LoVo (cell line): ENCODE measurements at regions not wholly inside any gene's neighbourhood (a gene's known extent, or its start where the extent isn't known, plus 50 kb on each side); places are given as distances from the start of the nearest gene placed in this dataset.
"Not testable (repeated sequence)": the region's sequence is repeated elsewhere in the genome, so short reads cannot be mapped to it uniquely, and the experiment has no call there.

Experiments used
- DNase-seq: peaks from one replicate; pipeline ENCODE4 v3.0.0-alpha.2; 2016; ENCODE audit warnings: low spot score

DNA sequence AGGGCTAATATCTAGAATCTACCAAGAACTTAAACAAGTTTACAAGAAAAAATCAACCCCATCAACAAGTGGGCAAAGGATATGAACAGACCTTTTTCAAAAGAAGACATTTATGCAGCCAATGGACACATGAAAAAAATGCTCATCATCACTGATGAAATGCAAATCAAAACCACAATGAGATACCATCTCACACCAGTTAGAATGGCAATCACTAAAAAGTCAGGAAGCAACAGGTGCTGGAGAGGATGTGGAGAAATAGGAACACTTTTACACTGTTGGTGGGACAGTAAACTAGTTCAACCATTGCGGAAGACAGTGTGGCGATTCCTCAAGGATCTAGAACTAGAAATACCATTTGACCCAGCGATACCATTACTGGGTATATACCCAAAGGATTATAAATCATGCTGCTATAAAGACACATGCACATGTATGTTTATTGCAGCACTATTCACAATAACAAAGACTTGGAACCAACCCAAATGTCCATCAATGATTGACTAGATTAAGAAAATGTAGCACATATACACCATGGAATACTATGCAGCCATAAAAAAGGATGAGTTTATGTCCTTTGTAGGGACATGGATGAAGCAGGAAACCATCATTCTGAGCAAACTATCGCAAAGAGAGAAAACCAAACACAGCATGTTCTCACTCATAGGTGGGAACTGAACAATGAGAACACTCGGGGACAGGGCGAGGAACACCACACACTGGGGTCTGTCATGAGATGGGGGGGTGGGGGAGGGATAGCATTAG, 1267.9 kb upstream of the ZEB2 start:
- not testable (repeated sequence) for DNase-seq

DNA sequence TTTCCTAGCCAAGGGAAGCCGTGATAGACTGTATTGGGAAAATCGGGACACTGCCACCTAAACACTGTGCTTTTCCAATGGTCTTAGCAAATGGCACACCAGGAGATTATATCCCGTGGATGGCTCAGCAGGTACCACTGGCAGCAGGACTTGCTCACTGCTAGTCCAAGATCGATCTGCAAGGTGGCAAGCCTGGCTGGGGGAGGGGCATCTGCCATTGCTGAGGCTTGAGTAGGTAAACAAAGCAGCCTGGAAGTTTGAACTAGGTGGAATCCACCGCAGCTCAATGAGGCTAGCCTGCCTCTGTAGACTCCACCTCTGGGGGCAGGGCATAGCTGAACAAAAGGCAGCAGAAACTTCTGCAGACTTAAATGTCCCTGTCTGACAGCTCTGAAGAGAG, 1262.7 kb upstream of the ZEB2 start:
- DNase-seq, result not testable (repeated sequence)

DNA sequence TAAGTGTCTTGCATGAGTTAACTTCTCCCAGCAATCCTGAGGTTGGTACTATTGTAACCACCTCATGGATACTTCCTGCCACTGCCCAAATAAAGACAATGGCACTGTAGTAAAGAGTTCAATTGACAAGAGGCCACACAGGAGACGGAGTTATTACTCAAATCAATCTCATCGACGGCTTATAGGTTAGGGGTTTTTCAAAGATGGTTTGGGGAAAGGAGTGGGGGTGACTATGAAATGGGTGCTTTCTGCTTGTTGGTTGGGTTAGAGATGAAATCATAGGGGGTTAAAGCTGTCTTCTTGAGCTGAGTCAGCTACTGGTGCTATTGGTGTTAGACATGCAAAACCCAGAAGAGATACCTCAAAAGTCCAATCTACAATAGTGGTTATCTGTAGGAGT, 1258.0 kb upstream of the ZEB2 start:
- no peak for DNase-seq

DNA sequence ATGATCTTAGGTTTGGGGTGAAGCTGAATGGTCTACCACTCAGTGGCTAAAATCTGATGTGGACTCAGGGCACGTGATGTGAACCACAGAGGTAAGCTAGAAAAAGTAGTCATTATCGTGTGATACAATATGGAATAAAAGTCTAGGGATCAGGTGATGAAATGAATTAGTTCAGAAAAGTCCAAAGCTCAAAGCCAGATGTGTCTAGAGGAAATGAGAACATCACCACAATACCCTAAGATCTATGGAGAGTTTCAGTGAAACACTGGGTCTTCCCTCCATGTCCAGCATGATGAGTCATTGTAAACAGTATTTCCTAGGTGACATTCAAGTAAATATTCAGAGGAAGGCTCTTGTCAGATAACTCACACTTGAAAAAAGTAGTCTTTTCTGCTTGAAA, 1257.4 kb upstream of the ZEB2 start:
- DNase-seq, result no peak

- DNase-seq, result no peak
These were observed 1255.7 kb upstream of the ZEB2 start for GRCh38 chr2:145775591-145775990.

DNA sequence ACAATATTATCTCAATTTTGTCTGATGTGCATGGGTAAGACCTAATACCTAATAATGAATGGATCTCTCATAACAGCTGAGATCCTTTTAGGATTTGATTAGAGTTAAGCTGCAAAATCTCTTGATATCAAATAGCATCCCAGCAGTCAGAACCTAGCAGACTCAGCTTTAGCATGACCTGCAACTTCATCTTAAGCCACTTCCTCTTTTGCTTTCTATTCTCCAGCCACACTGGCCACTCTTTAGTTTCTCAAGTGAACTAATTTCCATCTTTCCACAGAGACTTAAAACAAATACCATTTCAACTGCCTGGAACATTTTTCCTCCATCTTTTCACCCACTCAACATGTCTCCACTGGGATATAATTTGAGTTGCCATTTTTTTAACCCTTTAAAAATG, 1251.6 kb upstream of the ZEB2 start:
- DNase-seq, result no peak

DNA sequence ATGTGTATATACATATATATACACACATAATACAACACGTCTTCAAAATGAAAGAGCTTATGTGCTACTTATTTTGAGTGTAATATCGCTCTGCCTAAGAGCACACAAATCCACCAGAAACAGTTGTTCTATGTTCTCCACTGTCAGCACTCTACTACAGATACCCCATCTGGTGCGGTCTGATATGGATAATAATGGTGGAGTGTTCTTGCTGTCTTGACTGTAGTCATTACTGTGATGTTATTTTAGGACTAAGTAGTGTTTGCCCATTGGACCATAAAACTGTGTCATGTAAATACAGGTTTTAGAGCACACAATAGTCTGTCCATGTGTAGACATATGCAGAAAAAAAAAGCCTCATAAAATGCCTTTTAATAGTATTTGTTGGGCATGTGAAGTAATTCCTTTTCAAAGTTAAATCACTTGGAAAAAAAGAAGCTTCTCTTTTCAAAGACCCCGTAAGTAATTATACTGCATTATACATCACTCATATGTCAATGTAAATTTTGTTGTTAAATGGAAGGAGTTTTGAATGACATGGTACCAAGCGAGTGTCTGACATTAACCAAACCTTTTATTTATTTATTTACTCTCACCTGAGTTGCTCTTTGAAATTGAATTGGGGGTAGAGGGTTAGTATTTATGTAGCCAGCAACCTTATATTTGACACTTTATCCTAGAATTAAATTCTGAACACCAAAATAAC, 1249.2 kb upstream of the ZEB2 start:
- DNase-seq, result no peak

GRCh38 chr2:145765874-145766273, 1246.0 kb upstream of the ZEB2 start:
- no peak for DNase-seq

GRCh38 chr2:145764631-145765030, 1244.7 kb upstream of the ZEB2 start:
- DNase-seq, result no peak

DNA sequence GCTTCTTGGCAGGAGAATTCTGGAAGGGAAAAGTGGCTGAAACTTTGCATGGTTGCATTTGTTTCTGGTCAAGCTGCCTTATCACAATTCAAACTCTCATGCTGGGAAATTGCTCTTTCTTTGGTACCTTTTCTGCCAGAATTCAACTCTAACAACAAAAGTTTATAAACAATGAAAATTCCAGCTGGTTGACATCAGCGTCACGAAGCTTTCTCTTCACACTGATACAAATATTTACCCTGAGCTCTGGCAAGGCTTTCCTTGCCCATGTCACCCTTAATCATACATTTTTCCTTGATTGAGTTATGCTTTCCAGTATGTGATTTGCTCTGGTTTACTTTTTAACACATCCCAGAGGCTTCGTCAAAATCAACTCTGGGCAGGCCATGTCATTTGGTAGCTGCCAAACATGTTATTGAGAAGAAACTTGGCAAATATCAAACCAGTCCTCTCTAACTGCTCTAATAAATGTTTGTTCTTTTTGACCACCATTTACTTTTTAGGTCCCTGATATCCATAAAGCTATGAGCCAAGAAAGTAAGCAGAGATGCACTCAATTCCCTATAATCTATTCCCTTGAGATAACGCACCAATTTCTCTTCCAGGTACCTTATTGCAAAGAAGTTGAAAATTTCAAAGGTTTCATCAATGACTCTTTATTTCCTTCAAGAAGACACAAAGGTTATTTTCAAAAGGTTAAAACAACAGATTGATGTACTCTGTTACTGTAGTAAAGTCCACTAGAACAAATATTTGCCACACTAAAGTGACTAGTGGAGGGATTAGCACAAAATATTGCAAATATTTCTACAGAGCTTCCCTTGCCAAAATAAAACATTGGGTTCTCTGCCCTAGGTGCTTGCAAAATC, 1241.1 kb upstream of the ZEB2 start:
- no peak for DNase-seq

DNA sequence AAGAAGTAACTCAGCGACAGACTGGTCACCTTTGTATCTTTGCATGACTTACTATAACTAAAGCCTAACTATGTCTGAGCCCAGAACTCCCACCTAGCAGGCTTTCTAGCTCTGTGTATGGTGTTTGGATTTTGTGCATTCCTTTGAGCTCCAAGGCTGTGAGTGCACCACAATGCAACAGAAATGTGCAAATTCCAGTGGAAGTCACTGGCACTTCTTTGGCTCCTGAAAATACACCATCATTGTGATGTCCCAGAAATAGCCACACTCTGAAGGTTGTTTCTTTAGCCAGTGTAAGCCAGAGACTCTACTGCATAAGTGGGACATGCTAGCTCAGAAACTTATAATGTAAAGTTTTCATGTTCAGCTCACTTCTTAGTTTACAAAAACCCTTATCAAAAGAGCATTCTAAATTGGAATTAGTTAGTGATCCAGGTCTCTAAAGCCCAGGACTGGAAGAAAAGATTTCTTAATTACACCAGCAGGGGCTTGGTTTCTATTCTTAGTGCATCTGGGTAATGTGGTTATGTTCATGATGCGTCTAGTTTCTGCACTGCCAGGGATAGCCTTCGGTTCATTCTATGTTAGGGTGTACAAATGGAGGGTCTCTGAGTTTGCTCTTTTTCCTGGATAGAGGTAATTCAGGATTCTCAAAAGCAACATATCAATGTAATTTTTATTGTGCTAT, 1239.5 kb upstream of the ZEB2 start:
- DNase-seq, result no peak

DNA sequence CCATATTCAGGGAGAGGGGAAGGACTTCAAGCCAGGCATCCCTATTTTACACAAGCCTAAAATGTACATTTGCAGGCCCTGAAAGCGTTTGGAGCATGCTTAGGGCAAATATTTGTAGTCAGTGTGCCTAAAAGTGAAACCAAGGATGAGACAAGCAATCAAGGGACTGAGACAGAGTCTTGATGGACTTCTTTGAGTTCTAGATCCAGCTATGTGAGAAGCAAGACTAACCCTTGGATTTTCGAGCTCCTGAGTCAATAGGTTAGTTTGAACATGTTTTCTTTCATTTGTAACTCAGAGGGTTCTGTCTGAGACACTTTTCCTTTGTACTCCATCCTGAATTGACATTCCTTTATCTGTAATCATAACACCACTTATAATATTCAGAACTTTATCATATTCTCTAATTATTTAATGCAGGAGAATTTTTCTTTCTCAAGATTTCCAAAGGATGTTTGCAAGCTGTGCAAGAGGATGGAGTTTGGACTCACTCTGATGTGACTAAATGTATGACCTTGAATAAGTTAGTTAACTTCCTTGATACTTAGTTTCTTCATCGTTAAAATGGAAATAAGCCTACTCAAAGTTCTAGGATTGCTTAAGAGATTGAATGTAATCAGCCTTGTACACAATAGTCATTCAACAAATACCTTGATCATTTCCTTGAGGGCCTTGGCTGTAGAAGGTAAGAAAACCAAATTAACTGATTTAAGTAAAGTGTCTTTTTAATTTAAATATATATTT, 1237.8 kb upstream of the ZEB2 start:
- no peak for DNase-seq

- no peak for DNase-seq
These were observed 1235.3 kb upstream of the ZEB2 start for GRCh38 chr2:145755019-145755837.

- DNase-seq, result no peak
These were observed 1234.0 kb upstream of the ZEB2 start for GRCh38 chr2:145753966-145754365.

GRCh38 chr2:145753041-145753608, 1233.2 kb upstream of the ZEB2 start:
- no peak for DNase-seq

DNA sequence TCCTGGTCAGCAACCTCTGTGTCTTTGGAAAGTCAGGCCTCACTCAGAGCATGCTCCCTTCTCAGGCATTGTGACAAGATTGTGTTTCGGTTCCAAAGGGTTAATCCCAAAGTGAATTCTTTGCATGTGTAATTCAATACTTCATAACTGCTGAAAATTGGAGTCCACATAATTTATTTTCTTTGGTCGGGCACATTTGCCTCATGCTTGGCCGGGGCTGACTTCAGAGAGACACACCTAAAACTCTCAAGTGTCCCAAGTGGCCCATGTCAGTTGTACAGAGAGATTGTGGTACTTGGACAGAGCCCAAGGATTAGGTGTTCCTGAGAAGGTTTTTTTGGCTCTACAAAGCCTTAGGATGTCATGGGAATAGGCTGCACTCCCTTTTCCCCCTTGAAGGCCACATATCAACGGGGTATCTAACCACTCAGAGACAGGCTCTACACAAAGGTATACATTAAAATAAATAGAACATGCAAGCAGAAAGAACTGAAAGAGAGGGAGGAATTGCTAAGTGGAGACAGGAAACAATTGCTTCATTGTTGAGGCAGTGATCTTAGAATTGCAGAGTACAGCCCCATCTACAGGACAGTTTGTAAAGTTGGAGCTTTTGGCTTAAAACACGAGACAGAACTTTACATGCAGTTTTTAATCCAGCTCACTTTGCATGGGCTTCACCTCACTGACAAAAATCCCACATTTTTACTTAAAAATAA, 1232.3 kb upstream of the ZEB2 start:
- DNase-seq, result peak; percentile 25

- no peak for DNase-seq
These were observed 1231.7 kb upstream of the ZEB2 start for GRCh38 chr2:145751629-145752028.

GRCh38 chr2:145751155-145751554, 1231.2 kb upstream of the ZEB2 start:
- DNase-seq, result no peak

GRCh38 chr2:145750612-145751011, 1230.7 kb upstream of the ZEB2 start:
- no peak for DNase-seq

- no peak for DNase-seq
These were observed 1230.2 kb upstream of the ZEB2 start for GRCh38 chr2:145750144-145750543.
